ENCODE measurements at regions not wholly inside any gene's neighbourhood (a gene's known extent, or its start where the extent isn't known, plus 50 kb on each side); places are given as distances from the start of the nearest gene placed in this dataset.

DNA sequence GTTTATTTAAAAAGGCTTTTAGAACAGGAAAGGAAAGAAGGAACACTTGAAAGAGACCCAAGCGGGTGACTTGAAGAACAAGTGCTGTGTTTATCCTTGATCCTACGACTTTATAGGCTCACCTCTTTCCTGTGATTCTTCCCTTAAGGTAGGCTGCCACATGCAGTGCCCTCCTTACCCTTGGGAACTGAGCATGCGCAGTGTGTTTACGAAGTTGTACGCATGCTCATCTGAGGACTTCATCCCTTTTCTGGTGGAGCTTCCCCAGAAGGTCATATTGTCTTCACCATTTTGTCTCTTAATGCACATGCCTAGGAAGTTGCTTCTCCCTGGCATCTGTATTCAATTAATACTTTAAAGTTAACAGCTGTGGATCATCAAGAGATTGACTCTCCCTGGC, 49.9 kb upstream of the VOPP1 start:
- H3K27me3 ChIP-seq = peaks cover 0 to 9% (median 0%) of the 10 kb centered on the region in 7 donors
- no peak for TF ChIP-seq CTCF (IDR thresholded peaks at IDR 0.05)
- no peak for DNase-seq
- H3K4me3 ChIP-seq = no peak overlapping the region
- no peak overlapping the region for H3K27ac ChIP-seq
- H3K4me1 ChIP-seq = no peaks in the 10 kb centered on the region
- no peak for ATAC-seq
- WGBS, 2 donors = 90 to 91% methylated on average over 5 of the region's 5 CpGs
- H3K9me3 ChIP-seq = peaks cover 0 to 37% (median 0%) of the 10 kb centered on the region in 11 donors
- no peaks in the 10 kb centered on the region for H3K36me3 ChIP-seq
- intact Hi-C loops (cut with DNase I) = no loop called here

Data from heart right ventricle (tissue), 16 donors.